AG09309 (cell line): ENCODE measurements at regions not wholly inside any gene's neighbourhood (a gene's known extent, or its start where the extent isn't known, plus 50 kb on each side); places are given as distances from the start of the nearest gene placed in this dataset.

ENCODE experiments used
- DNase-seq: peaks from one replicate; pipeline ENCODE4 v3.0.0-alpha.2; 2010; ENCODE audit warnings: low read depth
- H3K4me3 ChIP-seq: 2 replicates; pipeline ENCODE4 v1.5.1; 2011; ENCODE audit warnings: mild to moderate bottlenecking, low read depth, low read length, moderate library complexity; ENCODE audit not compliant: control insufficient read depth
- TF ChIP-seq, protein P1 (sequence below): IDR thresholded peaks from 2 replicates; pipeline ENCODE4 v1.5.1; 2011; ENCODE audit warnings: mild to moderate bottlenecking, low read depth, low read length, inconsistent platforms; ENCODE audit not compliant: insufficient read depth, control insufficient read depth; ENCODE audit errors: missing control alignments

DNA sequence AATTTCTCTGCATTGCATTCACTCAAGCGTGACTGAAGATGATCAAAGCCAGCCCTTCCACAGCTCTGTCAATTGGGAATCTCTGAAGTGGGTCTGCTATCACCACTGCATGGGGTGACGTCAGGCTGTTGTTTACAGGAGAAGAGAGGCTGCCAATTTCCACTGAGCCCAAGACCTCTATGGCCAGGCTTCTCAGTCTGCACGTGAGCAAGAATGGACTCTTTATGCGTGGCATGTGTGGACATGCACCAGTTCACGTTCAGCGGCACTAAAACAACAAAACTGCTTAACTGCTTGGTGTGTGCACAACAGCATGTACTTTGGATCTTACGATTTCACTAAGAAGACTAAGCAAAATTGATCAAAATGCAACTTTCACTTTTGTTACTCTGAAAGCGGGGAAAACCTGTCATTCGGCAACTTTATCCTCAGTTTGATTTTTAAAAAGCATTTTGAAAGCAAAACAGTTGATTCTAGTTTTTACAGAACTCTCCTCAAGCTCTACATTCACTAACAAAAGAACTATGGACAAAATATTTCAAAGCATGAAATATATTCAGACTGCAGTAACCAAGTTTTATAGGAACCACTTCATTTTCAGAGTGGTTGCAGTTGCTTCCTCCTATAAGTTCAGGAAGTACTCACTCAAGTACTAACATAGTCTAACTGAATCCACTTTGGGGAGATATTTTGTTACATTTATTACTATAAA lies 77.0 kb upstream of the SERTAD2 start:
- H3K4me3 ChIP-seq: peak overlapping the region; percentile 24

DNA sequence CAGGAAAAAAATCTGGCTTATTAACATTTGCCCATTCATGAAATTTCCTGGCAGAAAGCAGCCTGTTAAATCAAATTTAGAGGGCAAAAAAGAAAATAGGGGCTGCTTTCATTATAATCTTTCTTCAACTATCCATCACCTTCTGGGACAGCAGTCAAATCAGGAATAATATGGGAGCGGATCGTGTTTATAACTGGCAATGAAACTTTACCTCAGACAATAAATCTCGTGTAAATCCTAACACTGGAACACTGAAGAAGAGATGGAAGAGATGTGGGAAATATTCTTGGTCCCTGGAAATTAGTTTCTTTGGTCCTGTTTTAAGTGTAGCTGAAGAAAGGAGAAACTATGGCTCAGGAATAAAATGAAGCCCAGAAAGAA lies 77.5 kb upstream of the SERTAD2 start:
- no peak overlapping the region for H3K4me3 ChIP-seq
- TF ChIP-seq, protein P1, sequence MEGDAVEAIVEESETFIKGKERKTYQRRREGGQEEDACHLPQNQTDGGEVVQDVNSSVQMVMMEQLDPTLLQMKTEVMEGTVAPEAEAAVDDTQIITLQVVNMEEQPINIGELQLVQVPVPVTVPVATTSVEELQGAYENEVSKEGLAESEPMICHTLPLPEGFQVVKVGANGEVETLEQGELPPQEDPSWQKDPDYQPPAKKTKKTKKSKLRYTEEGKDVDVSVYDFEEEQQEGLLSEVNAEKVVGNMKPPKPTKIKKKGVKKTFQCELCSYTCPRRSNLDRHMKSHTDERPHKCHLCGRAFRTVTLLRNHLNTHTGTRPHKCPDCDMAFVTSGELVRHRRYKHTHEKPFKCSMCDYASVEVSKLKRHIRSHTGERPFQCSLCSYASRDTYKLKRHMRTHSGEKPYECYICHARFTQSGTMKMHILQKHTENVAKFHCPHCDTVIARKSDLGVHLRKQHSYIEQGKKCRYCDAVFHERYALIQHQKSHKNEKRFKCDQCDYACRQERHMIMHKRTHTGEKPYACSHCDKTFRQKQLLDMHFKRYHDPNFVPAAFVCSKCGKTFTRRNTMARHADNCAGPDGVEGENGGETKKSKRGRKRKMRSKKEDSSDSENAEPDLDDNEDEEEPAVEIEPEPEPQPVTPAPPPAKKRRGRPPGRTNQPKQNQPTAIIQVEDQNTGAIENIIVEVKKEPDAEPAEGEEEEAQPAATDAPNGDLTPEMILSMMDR: no peak
- no peak for DNase-seq

More for the DNA sequence above, 77.0 kb upstream of the SERTAD2 start:
- TF ChIP-seq, protein P1: no peak
- DNase-seq: peak; percentile 59

DNA sequence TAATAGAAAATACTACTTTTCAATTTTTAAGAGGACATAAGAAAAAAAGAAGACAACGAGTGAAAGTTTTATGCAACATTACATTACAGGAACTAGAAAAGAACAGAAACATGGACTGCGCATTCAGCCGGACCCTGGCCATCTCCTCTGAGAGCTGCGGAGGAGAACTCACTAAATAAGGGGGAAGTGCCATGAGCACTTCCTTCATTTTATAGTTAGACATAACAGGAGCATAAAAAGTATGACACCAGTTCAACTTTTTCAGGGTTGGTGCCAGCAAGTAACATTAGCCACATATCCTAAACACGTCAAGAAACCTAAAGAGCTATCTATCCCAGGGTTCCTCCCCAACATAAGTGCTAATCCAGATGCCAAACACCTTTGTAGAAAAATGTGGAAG lies 78.0 kb upstream of the SERTAD2 start:
- no peak for DNase-seq
- no peak overlapping the region for H3K4me3 ChIP-seq
- TF ChIP-seq, protein P1: no peak

DNA sequence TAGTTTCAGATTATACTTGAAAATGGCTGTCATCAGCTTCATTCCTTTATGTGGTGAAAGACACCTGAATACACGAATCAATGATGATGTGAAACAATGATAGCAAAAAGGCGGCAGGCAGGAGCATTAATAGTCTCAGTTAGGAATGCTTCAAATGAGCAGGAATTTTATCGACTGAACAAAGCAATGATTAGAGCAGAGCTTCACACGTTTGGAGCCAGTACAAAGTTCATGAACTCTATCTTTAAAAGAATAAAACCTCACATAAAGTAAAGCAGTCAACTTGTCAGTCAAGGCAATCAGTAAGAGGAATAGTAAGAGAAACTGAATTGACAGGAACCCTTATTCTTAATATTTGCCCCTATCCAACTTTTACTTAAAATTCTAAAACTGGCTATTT lies 78.4 kb upstream of the SERTAD2 start:
- TF ChIP-seq, protein P1: no peak
- H3K4me3 ChIP-seq: no peak overlapping the region
- DNase-seq: no peak

DNA sequence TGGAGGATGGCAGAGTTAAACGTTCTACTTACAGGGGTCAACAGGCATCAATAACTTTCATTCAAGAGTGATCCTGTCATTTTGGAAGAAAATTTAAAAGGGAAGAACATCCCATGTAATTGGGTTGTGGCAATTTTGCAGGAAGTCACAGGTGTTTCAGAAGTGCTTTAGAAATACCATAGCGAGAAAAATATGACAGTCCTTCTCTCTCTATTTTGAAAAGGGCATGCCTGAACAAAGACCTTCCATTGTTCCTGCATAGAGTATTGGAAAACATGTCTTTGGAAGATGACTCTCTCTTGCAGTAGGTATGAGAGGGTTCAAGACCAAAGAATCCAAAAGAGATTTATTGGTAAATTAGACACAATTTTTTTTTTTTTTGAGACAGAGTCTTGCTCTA lies 81.8 kb upstream of the SERTAD2 start:
- DNase-seq: no peak

DNA sequence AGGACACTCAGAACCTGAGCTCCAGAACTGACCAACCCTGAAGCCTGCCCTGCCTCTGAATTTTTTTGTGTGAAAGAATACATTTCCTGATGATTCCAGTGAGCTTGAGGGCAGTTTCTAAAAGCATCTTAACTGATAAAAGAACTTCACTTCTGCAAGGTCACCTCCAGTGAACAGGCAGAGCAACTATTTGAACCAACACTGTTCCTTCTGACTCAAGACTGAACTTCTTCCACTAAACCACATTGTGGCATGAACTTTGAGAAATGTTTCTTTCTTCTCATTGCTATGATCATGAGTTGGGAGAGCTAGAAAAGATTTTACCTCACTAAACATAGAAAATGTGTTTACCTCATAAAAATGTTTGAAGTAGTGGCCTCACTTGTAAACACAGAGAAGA lies 83.8 kb upstream of the SERTAD2 start:
- no peak overlapping the region for H3K4me3 ChIP-seq
- TF ChIP-seq, protein P1: no peak
- no peak for DNase-seq

More for the DNA sequence above, 81.8 kb upstream of the SERTAD2 start:
- no peak overlapping the region for H3K4me3 ChIP-seq
- TF ChIP-seq, protein P1: no peak

DNA sequence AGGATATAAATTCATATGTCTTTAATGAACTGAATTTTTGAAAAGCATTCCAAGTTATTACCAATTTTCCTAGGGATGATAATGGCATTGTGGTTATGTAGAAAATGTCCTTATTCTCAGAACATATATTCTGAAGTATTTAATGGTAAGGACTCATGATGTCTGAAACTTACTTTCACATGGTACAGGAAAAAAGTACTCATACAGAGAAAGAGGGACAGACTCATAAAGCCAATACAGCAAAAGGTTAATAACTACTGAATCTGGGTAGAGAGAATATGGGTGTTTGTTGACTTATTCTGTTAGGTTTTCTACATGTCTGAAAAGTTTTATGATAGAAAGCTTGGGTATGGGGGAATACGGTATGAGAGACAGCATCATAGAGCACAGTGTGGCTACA lies 84.3 kb upstream of the SERTAD2 start:
- no peak overlapping the region for H3K4me3 ChIP-seq
- no peak for DNase-seq
- TF ChIP-seq, protein P1: no peak
